Heart left ventricle (tissue), 13 donors: ENCODE measurements at regions not wholly inside any gene's neighbourhood (a gene's known extent, or its start where the extent isn't known, plus 50 kb on each side); places are given as distances from the start of the nearest gene placed in this dataset.

ENCODE experiments used
- CTCF ChIP-seq, 12 donors: fragments of 200-600 bp; sonication (generic) in 4 of 12; IDR thresholded peaks; one replicate each; pipeline versions ENCODE4 v1.5.0 to v1.8.0; 2018 to 2022; ENCODE audit warnings: antibody characterized with exemption in 12 of 12, mild to moderate bottlenecking in 5 of 12
- POLR2A ChIP-seq, 2 donors: fragments of 450-650 bp; IDR thresholded peaks; one replicate each; pipeline ENCODE4 v1.6.1; 2017; ENCODE audit warnings: antibody characterized with exemption in 2 of 2, mild to moderate bottlenecking in 2 of 2, moderate library complexity in 2 of 2
- donor health status: ischemic (EF 13 %, LVEDD 7.1; RV severe dilation, severe dysfunction).
- donor health status: DM: no; HTN: yes; CAD: no.
- donor health status: DM: no; HTN: no; CAD: no.
- donor health status: ischemic (EF 25% LVEDD 6.9; RV normal size, moderate dysfunction).
- donor health status: ischemic (EF 25% LVEDD 5.7; RV mildly dilated, moderate dysfunction).
- donor health status: ischemic (EF 35%, LVEDD 5.7; RV mildly dilated, moderate dysfunction).
- donor health status: nonischemic (EF 11% LVEDD 7.7; RV severe dilation, severe dysfunction).
- donor health status: DM: yes; HTN: yes; CAD: no.
- donor health status: PGD.
- donor health status: ischemic (EF 29% LVEDD 5.4; RV normal size, mild dysfunction).
- donor health status: nonischemic (EF 23%, LVEDD 6.1; RV moderate dilation, normal function).

GRCh38 chr4:149095811-149096210 is 653.6 kb upstream of the NR3C2 start:
- no peak for TF ChIP-seq POLR2A (IDR thresholded peaks at IDR 0.05)
- no peak for TF ChIP-seq CTCF (IDR thresholded peaks at IDR 0.05)
